HCT116 (cell line): ENCODE measurements at regions not wholly inside any gene's neighbourhood (a gene's known extent, or its start where the extent isn't known, plus 50 kb on each side); places are given as distances from the start of the nearest gene placed in this dataset.

ENCODE experiments used
- ATAC-seq: fragments of 200-7000 bp; cut with Tn5 transposase; 2 replicates; pipeline ENCODE4 v1.9.1; 2020; ENCODE audit warnings: mild to moderate bottlenecking, moderate library complexity
- BruUV-seq: library from RNA; stranded (reverse); fragments of 400-500 nt; replicated peaks from 2 replicates; lab custom pipeline; 2021; lab: Mats Ljungman, UMichigan
- CTCF ChIA-PET: fragments of 300-600 bp; sonication (Branson Sonifier 250); formaldehyde crosslinking; loops from one replicate; lab custom pipeline; 2021; ENCODE audit warnings: antibody characterized with exemption; lab: Charles Lee
- POLR2A ChIA-PET: fragments of 300-600, 350-600 bp; sonication (Branson Sonifier 250); formaldehyde crosslinking; loops from one replicate; lab custom pipeline; 2021; ENCODE audit warnings: antibody characterized with exemption; lab: Charles Lee
- RAD21 ChIA-PET, 2 experiments: fragments of 300-600 bp; sonication (Branson Sonifier 250); formaldehyde crosslinking; loops; one replicate each; lab custom pipeline; 2023; ENCODE audit warnings: low total read pairs in 2 of 2; ENCODE audit not compliant: uncharacterized antibody in 2 of 2, unreplicated experiment in 2 of 2, low non-redundant PET in 1 of 2; lab: Charles Lee
- DNase-seq: peaks from one replicate; pipeline ENCODE4 v3.0.0-alpha.2; 2010; ENCODE audit warnings: low read depth, low spot score
- H2AFZ ChIP-seq: fragments of 200-600 bp; shearing (Covaris generic), sonication (generic); 2 replicates; pipeline ENCODE4 v1.6.1; 2017; ENCODE audit warnings: low read depth, mixed run types, mixed read lengths, antibody characterized with exemption, low read length; ENCODE audit not compliant: poor library complexity, severe bottlenecking
- H3K27ac ChIP-seq: 2 replicates; pipeline ENCODE4 v1.5.1; 2012; ENCODE audit warnings: low read depth, low read length
- H3K27me3 ChIP-seq: fragments of 200-600 bp; sonication (generic); 2 replicates; pipeline ENCODE4 v1.6.1; 2016; ENCODE audit warnings: mixed run types, low read length, mixed read lengths; ENCODE audit not compliant: insufficient read depth
- H3K36me3 ChIP-seq, 2 experiments: fragments of 200-500 bp in 1 of 2; fragments of 200-600 bp in 1 of 2; sonication (Bioruptor generic) in 1 of 2; sonication (generic) in 1 of 2; 2 replicates each; pipeline versions ENCODE4 v1.5.1 to v1.6.1; 2014 to 2016; ENCODE audit warnings: low read length in 2 of 2, inconsistent platforms in 1 of 2, mixed read lengths in 1 of 2, mixed run types in 1 of 2; ENCODE audit not compliant: insufficient read depth in 2 of 2, control insufficient read depth in 1 of 2
- H3K4me1 ChIP-seq, 2 experiments: fragments of 200-600 bp in 1 of 2; sonication (generic) in 1 of 2; 2 replicates each; pipeline versions ENCODE4 v1.5.1 to v1.6.1; 2012 to 2017; ENCODE audit warnings: low read length in 2 of 2, inconsistent platforms in 1 of 2, mild to moderate bottlenecking in 1 of 2, mixed read lengths in 1 of 2, mixed run types in 1 of 2, moderate library complexity in 1 of 2; ENCODE audit not compliant: insufficient read depth in 2 of 2, control insufficient read depth in 1 of 2
- H3K4me2 ChIP-seq: fragments of 200-600 bp; sonication (generic); 2 replicates; pipeline ENCODE4 v1.6.1; 2017; ENCODE audit warnings: mixed run types, low read length, mixed read lengths
- H3K4me3 ChIP-seq, 2 experiments: fragments of 200-600 bp in 1 of 2; sonication (generic) in 1 of 2; replicated peaks in 1 of 2; 2 replicates each; pipeline ENCODE4 v1.5.1; 2011 to 2016; ENCODE audit warnings: low read length in 2 of 2, control low read depth in 1 of 2, low read depth in 1 of 2, mild to moderate bottlenecking in 1 of 2, mixed read lengths in 1 of 2, mixed run types in 1 of 2
- H3K79me2 ChIP-seq: fragments of 200-600 bp; sonication (generic); 2 replicates; pipeline ENCODE4 v1.6.1; 2017; ENCODE audit warnings: mild to moderate bottlenecking, mixed run types, low read length, moderate library complexity, mixed read lengths; ENCODE audit not compliant: insufficient read depth
- H3K9ac ChIP-seq: fragments of 200-600 bp; sonication (generic); 2 replicates; pipeline ENCODE4 v1.6.1; 2016; ENCODE audit warnings: low read length, mixed read lengths
- H3K9me2 ChIP-seq: fragments of 200-600 bp; sonication (generic), shearing (Covaris generic); 2 replicates; pipeline ENCODE4 v1.6.1; 2017; ENCODE audit warnings: mixed run types, mild to moderate bottlenecking, moderate library complexity; ENCODE audit not compliant: insufficient read depth
- H3K9me3 ChIP-seq, 2 experiments: fragments of 200-500 bp in 1 of 2; fragments of 200-600 bp in 1 of 2; sonication (Bioruptor generic) in 1 of 2; sonication (generic) in 1 of 2; 2 replicates each; pipeline ENCODE4 v1.6.1; 2014 to 2017; ENCODE audit warnings: low read length in 2 of 2, mixed read lengths in 2 of 2, inconsistent platforms in 1 of 2, low read depth in 1 of 2, mild to moderate bottlenecking in 1 of 2, mixed run types in 1 of 2, moderate library complexity in 1 of 2; ENCODE audit not compliant: control insufficient read depth in 1 of 2, insufficient read depth in 1 of 2
- H4K20me1 ChIP-seq: fragments of 200-600 bp; sonication (generic), shearing (Covaris generic); 2 replicates; pipeline ENCODE4 v1.6.1; 2017; ENCODE audit warnings: mixed run types, mild to moderate bottlenecking, moderate library complexity; ENCODE audit not compliant: insufficient read depth
- EGR1 ChIP-seq: IDR thresholded peaks from 2 replicates; pipeline ENCODE4 v1.6.1; 2012; ENCODE audit warnings: low read depth
- POLR2AphosphoS5 ChIP-seq: IDR thresholded peaks from 2 replicates; pipeline ENCODE4 v1.6.1; 2011; ENCODE audit warnings: mild to moderate bottlenecking, low read depth, low read length, moderate library complexity
- SIN3A ChIP-seq: IDR thresholded peaks from 2 replicates; pipeline ENCODE4 v1.6.1; 2012; ENCODE audit warnings: low read depth
- SP1 ChIP-seq: IDR thresholded peaks from 2 replicates; pipeline ENCODE4 v1.6.1; 2012; ENCODE audit warnings: low read depth
- TCF7L2 ChIP-seq: IDR thresholded peaks from 2 replicates; pipeline ENCODE4 v1.7.0; 2011; ENCODE audit warnings: borderline replicate concordance, inconsistent platforms; ENCODE audit not compliant: insufficient read depth, insufficient read length; ENCODE audit errors: extremely low read depth
- ZNF274 ChIP-seq: fragments of 200-500 bp; sonication (Bioruptor generic); IDR thresholded peaks from 2 replicates; pipeline ENCODE4 v1.6.1; 2014; ENCODE audit warnings: mild to moderate bottlenecking, low read depth, low read length, inconsistent platforms
- intact Hi-C: fragments of 100-400 bp; cut with micrococcal nuclease; formaldehyde crosslinking; loops from 2 replicates; pipeline ENCODE4 v1.10.0; 2022
- TF ChIP-seq, protein P1 (sequence below): IDR thresholded peaks from 2 replicates; pipeline ENCODE4 v1.6.1; 2012; ENCODE audit warnings: low read depth
- TF ChIP-seq, protein P2 (sequence below): IDR thresholded peaks from 2 replicates; pipeline ENCODE4 v1.6.1; 2011; ENCODE audit warnings: mild to moderate bottlenecking, low read length, moderate library complexity; ENCODE audit not compliant: insufficient replicate concordance; ENCODE audit errors: extremely low read depth
- TF ChIP-seq, protein P3 (sequence below): IDR thresholded peaks from 2 replicates; pipeline ENCODE4 v1.6.1; 2012

DNA sequence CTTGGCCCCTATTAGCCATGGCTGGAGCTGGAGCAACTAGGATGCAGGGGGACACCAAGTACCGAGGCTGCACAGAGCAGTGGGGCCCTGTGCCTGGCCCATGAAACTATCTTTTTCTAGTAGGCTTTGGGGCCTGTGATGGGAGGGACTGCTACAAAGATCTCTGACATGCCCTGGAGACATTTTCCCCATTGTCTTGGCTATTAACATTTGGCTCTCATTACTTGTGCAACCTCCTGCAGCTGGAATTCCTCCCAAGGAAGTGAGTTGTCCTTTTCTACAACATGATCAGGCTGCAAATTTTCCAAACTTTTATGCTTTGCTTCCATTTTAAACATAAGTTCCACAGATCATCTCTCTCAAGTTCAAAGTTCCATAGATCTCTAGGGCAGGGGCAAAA, 174.7 kb upstream of the ANKFN1 start (continued):
- TF ChIP-seq TCF7L2 (no peak), SIN3A (no peak)
- TF ChIP-seq, protein P1, sequence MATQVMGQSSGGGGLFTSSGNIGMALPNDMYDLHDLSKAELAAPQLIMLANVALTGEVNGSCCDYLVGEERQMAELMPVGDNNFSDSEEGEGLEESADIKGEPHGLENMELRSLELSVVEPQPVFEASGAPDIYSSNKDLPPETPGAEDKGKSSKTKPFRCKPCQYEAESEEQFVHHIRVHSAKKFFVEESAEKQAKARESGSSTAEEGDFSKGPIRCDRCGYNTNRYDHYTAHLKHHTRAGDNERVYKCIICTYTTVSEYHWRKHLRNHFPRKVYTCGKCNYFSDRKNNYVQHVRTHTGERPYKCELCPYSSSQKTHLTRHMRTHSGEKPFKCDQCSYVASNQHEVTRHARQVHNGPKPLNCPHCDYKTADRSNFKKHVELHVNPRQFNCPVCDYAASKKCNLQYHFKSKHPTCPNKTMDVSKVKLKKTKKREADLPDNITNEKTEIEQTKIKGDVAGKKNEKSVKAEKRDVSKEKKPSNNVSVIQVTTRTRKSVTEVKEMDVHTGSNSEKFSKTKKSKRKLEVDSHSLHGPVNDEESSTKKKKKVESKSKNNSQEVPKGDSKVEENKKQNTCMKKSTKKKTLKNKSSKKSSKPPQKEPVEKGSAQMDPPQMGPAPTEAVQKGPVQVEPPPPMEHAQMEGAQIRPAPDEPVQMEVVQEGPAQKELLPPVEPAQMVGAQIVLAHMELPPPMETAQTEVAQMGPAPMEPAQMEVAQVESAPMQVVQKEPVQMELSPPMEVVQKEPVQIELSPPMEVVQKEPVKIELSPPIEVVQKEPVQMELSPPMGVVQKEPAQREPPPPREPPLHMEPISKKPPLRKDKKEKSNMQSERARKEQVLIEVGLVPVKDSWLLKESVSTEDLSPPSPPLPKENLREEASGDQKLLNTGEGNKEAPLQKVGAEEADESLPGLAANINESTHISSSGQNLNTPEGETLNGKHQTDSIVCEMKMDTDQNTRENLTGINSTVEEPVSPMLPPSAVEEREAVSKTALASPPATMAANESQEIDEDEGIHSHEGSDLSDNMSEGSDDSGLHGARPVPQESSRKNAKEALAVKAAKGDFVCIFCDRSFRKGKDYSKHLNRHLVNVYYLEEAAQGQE = no peak
- TF ChIP-seq, protein P2, sequence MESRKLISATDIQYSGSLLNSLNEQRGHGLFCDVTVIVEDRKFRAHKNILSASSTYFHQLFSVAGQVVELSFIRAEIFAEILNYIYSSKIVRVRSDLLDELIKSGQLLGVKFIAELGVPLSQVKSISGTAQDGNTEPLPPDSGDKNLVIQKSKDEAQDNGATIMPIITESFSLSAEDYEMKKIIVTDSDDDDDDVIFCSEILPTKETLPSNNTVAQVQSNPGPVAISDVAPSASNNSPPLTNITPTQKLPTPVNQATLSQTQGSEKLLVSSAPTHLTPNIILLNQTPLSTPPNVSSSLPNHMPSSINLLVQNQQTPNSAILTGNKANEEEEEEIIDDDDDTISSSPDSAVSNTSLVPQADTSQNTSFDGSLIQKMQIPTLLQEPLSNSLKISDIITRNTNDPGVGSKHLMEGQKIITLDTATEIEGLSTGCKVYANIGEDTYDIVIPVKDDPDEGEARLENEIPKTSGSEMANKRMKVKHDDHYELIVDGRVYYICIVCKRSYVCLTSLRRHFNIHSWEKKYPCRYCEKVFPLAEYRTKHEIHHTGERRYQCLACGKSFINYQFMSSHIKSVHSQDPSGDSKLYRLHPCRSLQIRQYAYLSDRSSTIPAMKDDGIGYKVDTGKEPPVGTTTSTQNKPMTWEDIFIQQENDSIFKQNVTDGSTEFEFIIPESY = no peak
- TF ChIP-seq, protein P3, sequence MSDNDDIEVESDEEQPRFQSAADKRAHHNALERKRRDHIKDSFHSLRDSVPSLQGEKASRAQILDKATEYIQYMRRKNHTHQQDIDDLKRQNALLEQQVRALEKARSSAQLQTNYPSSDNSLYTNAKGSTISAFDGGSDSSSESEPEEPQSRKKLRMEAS = no peak
- TF ChIP-seq, all 23 proteins: peak for 0

DNA sequence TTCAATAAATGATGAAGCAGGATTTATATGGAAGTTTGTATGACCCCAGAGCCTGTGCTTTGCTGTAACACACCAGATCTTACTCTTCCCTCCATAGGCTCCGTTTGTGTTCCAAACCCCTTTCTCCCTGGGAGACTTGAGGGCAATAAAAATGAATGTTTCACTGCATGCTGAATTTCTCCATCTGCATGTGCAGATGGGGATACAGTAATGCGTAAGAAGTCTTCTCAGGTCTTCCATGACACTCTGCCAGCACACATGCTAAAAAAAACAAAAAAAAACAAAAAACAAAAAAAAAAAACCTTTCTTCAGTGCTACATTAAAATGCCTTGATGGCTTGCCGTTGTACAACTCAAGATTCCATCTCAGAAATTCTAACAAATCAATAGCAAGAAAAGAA, 170.2 kb upstream of the ANKFN1 start:
- RAD21 ChIA-PET = no interaction called here
- Histone ChIP-seq H3K27me3 (peaks cover 11% of the 10 kb centered on the region), H3K9me2 (no peaks in the 10 kb centered on the region), H2AFZ (no peak overlapping the region), H3K36me3 (no peaks in the 10 kb centered on the region), H3K9ac (no peak overlapping the region), H3K4me3 (no peak overlapping the region), H3K9me3 (no peaks in the 10 kb centered on the region), H3K4me1 (no peaks in the 10 kb centered on the region), H4K20me1 (no peaks in the 10 kb centered on the region), H3K4me2 (no peak overlapping the region), H3K27ac (no peak overlapping the region), H3K79me2 (no peaks in the 10 kb centered on the region)
- no peak for DNase-seq
- intact Hi-C loops = no loop called here
- TF ChIP-seq TCF7L2 (no peak), EGR1 (no peak), POLR2AphosphoS5 (no peak), ZNF274 (no peak), SP1 (no peak)
- CTCF ChIA-PET = no interaction called here
- POLR2A ChIA-PET = no interaction called here
- ATAC-seq = no peak
- no TSS peak for BruUV-seq
